NCI-H345 treated with DMSO at 0.1 percent for 48 hours (cell line): ENCODE measurements at regions not wholly inside any gene's neighbourhood (a gene's known extent, or its start where the extent isn't known, plus 50 kb on each side); places are given as distances from the start of the nearest gene placed in this dataset.

Experiments used
- DNase-seq: peaks from one replicate; lab custom pipeline; 2025; ENCODE audit not compliant: unreplicated experiment; lab: John Stamatoyannopoulos, UW

GRCh38 chr11:93248602-93249001 is 50.8 kb upstream of the SLC36A4 start:
- DNase-seq: no peak

- no peak for DNase-seq
Measured at GRCh38 chr11:93249459-93250220, 51.8 kb upstream of the SLC36A4 start.

- DNase-seq: no peak
Measured at GRCh38 chr11:93250326-93250725, 52.5 kb upstream of the SLC36A4 start.

- no peak for DNase-seq
Measured at GRCh38 chr11:93251922-93252321, 54.1 kb upstream of the SLC36A4 start.

GRCh38 chr11:93253111-93253510 is 55.3 kb upstream of the SLC36A4 start:
- DNase-seq: no peak

DNA sequence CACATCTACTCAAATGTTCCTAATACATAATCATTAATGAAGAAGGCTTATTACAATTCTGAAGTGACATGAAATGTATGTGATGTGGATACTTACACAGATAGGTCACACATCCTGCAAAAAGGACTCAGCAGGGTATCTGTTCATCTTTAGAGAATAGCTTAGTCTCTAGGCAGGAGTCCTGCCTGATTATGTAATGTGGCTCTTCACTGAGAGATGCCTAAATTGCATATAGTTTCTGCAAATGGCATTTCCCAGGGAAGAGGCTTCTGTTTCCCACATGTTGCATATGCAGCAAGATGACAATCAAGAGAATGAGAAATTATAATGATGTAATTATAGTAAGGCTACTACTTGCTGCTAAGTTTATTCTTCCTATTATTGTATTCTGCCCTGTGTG is 58.8 kb upstream of the SLC36A4 start:
- no peak for DNase-seq

GRCh38 chr11:93267383-93267782 is 63.2 kb upstream of the DEUP1 start:
- no peak for DNase-seq

- no peak for DNase-seq
Measured at GRCh38 chr11:93268287-93269040, 62.1 kb upstream of the DEUP1 start.

DNA sequence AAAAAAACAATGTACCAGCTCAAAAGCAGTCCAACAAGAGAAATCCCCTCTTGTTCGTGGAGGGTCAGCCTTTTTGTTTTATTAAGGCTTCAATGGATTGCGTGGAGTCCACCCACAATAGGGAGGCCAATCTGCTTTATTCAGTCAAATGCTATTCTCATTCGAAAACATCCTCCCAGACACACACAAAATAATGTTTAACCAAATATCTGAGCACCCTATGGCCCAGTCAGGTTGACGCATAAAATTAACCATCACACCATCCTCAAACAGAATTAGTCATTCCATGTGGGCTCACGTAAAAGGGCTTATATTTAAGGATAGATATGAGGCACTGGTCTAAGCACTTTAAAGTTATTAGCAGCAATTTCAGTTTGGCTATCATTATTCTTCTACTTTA is 58.9 kb upstream of the DEUP1 start:
- no peak for DNase-seq

- no peak for DNase-seq
Measured at GRCh38 chr11:93274851-93275250, 55.7 kb upstream of the DEUP1 start.

DNA sequence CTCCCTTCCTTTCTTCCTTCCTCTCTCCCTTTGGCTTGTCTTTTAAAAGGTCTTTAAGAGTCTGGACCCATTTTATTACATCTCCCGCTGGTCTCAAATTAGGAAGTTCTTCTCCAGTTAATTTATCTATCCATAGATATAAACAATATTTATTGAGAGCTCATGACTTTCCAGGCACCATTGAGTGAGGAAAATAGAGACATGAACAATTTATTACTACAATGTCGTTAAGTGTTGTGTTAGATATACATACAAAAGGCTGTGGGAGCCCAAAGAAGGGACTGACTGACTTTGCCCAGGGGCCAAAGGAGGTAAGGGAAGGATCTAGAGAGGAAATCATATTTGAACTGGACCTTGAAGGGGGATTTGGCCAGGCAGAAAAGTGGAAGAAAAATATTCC is 51.6 kb upstream of the DEUP1 start:
- no peak for DNase-seq

DNA sequence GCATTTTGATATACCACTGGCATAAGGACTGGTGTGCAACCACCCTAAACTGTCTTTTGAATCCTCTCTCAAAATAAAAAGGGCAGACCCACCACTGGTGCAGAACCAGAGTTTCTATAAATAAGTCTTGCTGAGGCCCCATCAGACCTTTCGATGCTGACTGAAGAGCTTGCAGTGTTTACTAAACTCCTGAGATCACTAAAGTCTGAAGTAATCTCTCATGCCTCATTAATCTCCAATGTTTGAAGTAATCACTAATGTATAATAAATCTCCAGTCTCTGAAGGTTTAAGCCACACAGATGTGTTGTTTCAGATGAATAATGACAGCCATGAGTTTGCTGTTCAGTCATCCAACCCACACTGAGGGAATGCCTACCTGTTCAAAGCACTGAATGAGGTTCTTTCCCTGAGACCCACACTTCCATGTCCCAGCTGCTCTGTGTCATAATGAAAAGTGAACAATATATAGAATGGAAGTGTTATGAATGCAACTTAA is 50.6 kb upstream of the DEUP1 start:
- peak; percentile 92 for DNase-seq
